T-helper 2 cell treated with Interferon-gamma antibody and Interleukin-4, amounts not matched to agents 5 μg/mL and 100 μg/mL, for 36 hours (primary cell): ENCODE measurements at regions not wholly inside any gene's neighbourhood (a gene's known extent, or its start where the extent isn't known, plus 50 kb on each side); places are given as distances from the start of the nearest gene placed in this dataset.

Source experiments
- DNase-seq: peaks from one replicate; pipeline ENCODE4 v3.0.0; 2021; ENCODE audit warnings: low spot score
- H3K27ac Mint-ChIP-seq: one replicate; pipeline ENCODE4 v1.8.0; 2021; ENCODE audit warnings: mild to moderate bottlenecking, mixed read lengths
- H3K27me3 Mint-ChIP-seq: one replicate; pipeline ENCODE4 v1.8.0; 2021; ENCODE audit warnings: low read depth, mixed read lengths
- H3K36me3 Mint-ChIP-seq: one replicate; pipeline ENCODE4 v1.8.0; 2021; ENCODE audit warnings: low read depth, mixed read lengths
- H3K4me1 Mint-ChIP-seq: one replicate; pipeline ENCODE4 v1.8.0; 2021; ENCODE audit warnings: low read depth, mixed read lengths
- H3K4me3 Mint-ChIP-seq: one replicate; pipeline ENCODE4 v1.8.0; 2022; ENCODE audit warnings: mild to moderate bottlenecking, moderate library complexity, mixed read lengths
- H3K9me3 Mint-ChIP-seq: one replicate; pipeline ENCODE4 v1.8.0; 2021; ENCODE audit warnings: mixed read lengths

GRCh38 chr20:17093782-17094181 lies 133.1 kb upstream of the PCSK2 start:
- Mint-ChIP-seq H3K27me3 (no peaks in the 10 kb centered on the region), H3K36me3 (no peaks in the 10 kb centered on the region), H3K27ac (no peak overlapping the region), H3K4me1 (no peaks in the 10 kb centered on the region), H3K9me3 (peaks cover 11% of the 10 kb centered on the region), H3K4me3 (no peak overlapping the region)
- DNase-seq = no peak

GRCh38 chr20:17097603-17098002 lies 129.2 kb upstream of the PCSK2 start:
- Mint-ChIP-seq H3K36me3 (no peaks in the 10 kb centered on the region), H3K4me1 (no peaks in the 10 kb centered on the region), H3K9me3 (peaks cover 4% of the 10 kb centered on the region), H3K27me3 (no peaks in the 10 kb centered on the region), H3K4me3 (no peak overlapping the region), H3K27ac (no peak overlapping the region)
- no peak for DNase-seq

GRCh38 chr20:17100506-17100905 lies 126.3 kb upstream of the PCSK2 start:
- Mint-ChIP-seq H3K4me3 (no peak overlapping the region), H3K27me3 (no peaks in the 10 kb centered on the region), H3K36me3 (no peaks in the 10 kb centered on the region), H3K9me3 (peaks cover 3% of the 10 kb centered on the region), H3K4me1 (no peaks in the 10 kb centered on the region), H3K27ac (no peak overlapping the region)
- DNase-seq = no peak

GRCh38 chr20:17107127-17107526 lies 119.7 kb upstream of the PCSK2 start:
- Mint-ChIP-seq H3K4me3 (no peak overlapping the region), H3K4me1 (no peaks in the 10 kb centered on the region), H3K27ac (no peak overlapping the region), H3K9me3 (peaks cover 12% of the 10 kb centered on the region), H3K27me3 (no peaks in the 10 kb centered on the region), H3K36me3 (no peaks in the 10 kb centered on the region)
- no peak for DNase-seq

GRCh38 chr20:17108896-17109295 lies 117.9 kb upstream of the PCSK2 start:
- no peaks in the 10 kb centered on the region for H3K27me3 Mint-ChIP-seq
- no peak overlapping the region for H3K27ac Mint-ChIP-seq
- H3K9me3 Mint-ChIP-seq = peaks cover 13% of the 10 kb centered on the region
- H3K4me3 Mint-ChIP-seq = no peak overlapping the region
- no peaks in the 10 kb centered on the region for H3K36me3 Mint-ChIP-seq
- DNase-seq = no peak
- H3K4me1 Mint-ChIP-seq = no peaks in the 10 kb centered on the region

GRCh38 chr20:17109307-17109706 lies 117.5 kb upstream of the PCSK2 start:
- DNase-seq = no peak
- no peaks in the 10 kb centered on the region for H3K27me3 Mint-ChIP-seq
- H3K27ac Mint-ChIP-seq = no peak overlapping the region
- no peak overlapping the region for H3K4me3 Mint-ChIP-seq
- H3K9me3 Mint-ChIP-seq = peaks cover 15% of the 10 kb centered on the region
- H3K36me3 Mint-ChIP-seq = no peaks in the 10 kb centered on the region
- no peaks in the 10 kb centered on the region for H3K4me1 Mint-ChIP-seq

GRCh38 chr20:17128206-17128605 lies 98.6 kb upstream of the PCSK2 start:
- Mint-ChIP-seq H3K9me3 (no peaks in the 10 kb centered on the region), H3K4me1 (no peaks in the 10 kb centered on the region), H3K27ac (no peak overlapping the region), H3K4me3 (no peak overlapping the region), H3K36me3 (no peaks in the 10 kb centered on the region), H3K27me3 (no peaks in the 10 kb centered on the region)
- DNase-seq = no peak

- H3K4me3 Mint-ChIP-seq = no peak overlapping the region
- H3K36me3 Mint-ChIP-seq = no peaks in the 10 kb centered on the region
- H3K9me3 Mint-ChIP-seq = no peaks in the 10 kb centered on the region
- H3K27me3 Mint-ChIP-seq = no peaks in the 10 kb centered on the region
- H3K27ac Mint-ChIP-seq = no peak overlapping the region
- no peaks in the 10 kb centered on the region for H3K4me1 Mint-ChIP-seq
- DNase-seq = no peak
These were observed 97.8 kb upstream of the PCSK2 start for GRCh38 chr20:17129089-17129488.

- Mint-ChIP-seq H3K36me3 (no peaks in the 10 kb centered on the region), H3K4me3 (no peak overlapping the region), H3K27me3 (no peaks in the 10 kb centered on the region), H3K27ac (no peak overlapping the region), H3K9me3 (peaks cover 16% of the 10 kb centered on the region), H3K4me1 (no peaks in the 10 kb centered on the region)
- DNase-seq = no peak
These were observed 89.1 kb upstream of the PCSK2 start for GRCh38 chr20:17137692-17138091.

DNA sequence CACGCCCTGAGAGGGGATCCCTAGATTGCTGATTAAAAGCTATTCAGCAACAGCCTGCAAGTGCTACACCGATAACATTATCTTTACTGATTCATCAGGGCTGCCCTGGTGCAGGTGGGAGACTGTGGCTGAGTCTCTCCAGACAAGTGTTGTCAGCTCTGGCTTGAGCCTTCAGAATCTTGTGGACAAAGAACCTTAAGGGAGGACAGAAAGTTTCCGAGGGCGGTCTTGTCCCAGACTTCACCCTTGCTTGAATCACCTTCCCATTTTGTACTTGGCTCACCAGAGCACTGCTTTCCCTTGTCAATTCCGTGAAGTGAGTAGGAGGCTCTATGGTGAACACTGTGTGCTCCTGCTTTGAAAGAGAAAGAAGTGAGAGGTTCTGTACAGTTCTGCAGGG lies 88.6 kb upstream of the PCSK2 start:
- no peaks in the 10 kb centered on the region for H3K36me3 Mint-ChIP-seq
- no peak overlapping the region for H3K4me3 Mint-ChIP-seq
- H3K27ac Mint-ChIP-seq = no peak overlapping the region
- no peak for DNase-seq
- H3K4me1 Mint-ChIP-seq = no peaks in the 10 kb centered on the region
- H3K9me3 Mint-ChIP-seq = peaks cover 16% of the 10 kb centered on the region
- H3K27me3 Mint-ChIP-seq = no peaks in the 10 kb centered on the region

- no peaks in the 10 kb centered on the region for H3K36me3 Mint-ChIP-seq
- H3K9me3 Mint-ChIP-seq = peaks cover 19% of the 10 kb centered on the region
- no peak overlapping the region for H3K4me3 Mint-ChIP-seq
- H3K4me1 Mint-ChIP-seq = no peaks in the 10 kb centered on the region
- no peak overlapping the region for H3K27ac Mint-ChIP-seq
- H3K27me3 Mint-ChIP-seq = no peaks in the 10 kb centered on the region
- DNase-seq = no peak
These were observed 85.9 kb upstream of the PCSK2 start for GRCh38 chr20:17140894-17141293.

DNA sequence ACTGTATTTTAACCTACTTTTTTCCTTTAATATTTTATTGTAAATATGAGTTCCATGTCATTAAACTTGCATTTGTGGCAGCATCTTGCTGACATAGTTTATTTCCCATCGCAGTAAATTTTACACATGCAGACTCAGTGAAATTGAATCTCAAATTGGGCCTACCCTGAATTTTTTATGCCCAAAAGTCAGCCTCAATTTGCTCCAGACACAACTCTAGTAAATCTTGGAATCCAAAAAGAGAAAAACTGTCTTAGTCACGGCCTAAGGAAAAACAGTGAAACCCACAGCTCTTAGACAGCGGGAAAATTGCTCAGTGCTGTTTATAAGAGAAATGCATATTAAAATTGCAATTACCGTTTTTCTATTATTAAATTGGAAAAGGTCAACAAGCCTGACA lies 85.3 kb upstream of the PCSK2 start:
- no peak overlapping the region for H3K4me3 Mint-ChIP-seq
- no peak overlapping the region for H3K27ac Mint-ChIP-seq

DNA sequence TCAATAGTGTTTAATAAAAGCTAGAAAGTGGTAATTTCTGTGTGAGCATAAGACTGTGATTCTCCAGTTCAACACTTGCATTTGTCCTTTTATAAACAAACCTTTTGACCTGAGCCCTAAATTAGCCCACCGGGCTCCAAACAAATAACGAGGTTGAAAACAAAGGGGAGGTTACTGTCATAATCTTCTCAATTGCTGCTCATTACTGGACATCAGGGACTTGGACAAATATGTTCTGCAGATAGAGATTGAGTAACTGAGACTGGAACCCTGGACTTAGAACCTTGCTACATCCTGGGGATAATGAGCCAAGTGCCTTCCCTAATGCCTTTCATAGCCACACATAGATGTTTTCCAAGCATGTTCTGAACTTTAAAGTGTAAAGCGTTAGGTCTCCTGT lies 84.2 kb upstream of the PCSK2 start:
- Mint-ChIP-seq H3K9me3 (peaks cover 14% of the 10 kb centered on the region), H3K36me3 (no peaks in the 10 kb centered on the region), H3K27me3 (no peaks in the 10 kb centered on the region), H3K27ac (no peak overlapping the region), H3K4me3 (no peak overlapping the region), H3K4me1 (no peaks in the 10 kb centered on the region)
- DNase-seq = no peak

More for the DNA sequence above, 85.3 kb upstream of the PCSK2 start:
- no peak for DNase-seq
- Mint-ChIP-seq H3K4me1 (no peaks in the 10 kb centered on the region), H3K9me3 (peaks cover 19% of the 10 kb centered on the region), H3K27me3 (no peaks in the 10 kb centered on the region), H3K36me3 (no peaks in the 10 kb centered on the region)

GRCh38 chr20:17150858-17151257 lies 76.0 kb upstream of the PCSK2 start:
- DNase-seq = no peak
- no peaks in the 10 kb centered on the region for H3K27me3 Mint-ChIP-seq
- peaks cover 4% of the 10 kb centered on the region for H3K9me3 Mint-ChIP-seq
- no peaks in the 10 kb centered on the region for H3K36me3 Mint-ChIP-seq
- no peaks in the 10 kb centered on the region for H3K4me1 Mint-ChIP-seq
- no peak overlapping the region for H3K4me3 Mint-ChIP-seq
- H3K27ac Mint-ChIP-seq = no peak overlapping the region

GRCh38 chr20:17155401-17155800 lies 71.4 kb upstream of the PCSK2 start:
- no peaks in the 10 kb centered on the region for H3K36me3 Mint-ChIP-seq

More at GRCh38 chr20:17155401-17155800, 71.4 kb upstream of the PCSK2 start:
- Mint-ChIP-seq H3K9me3 (peaks cover 7% of the 10 kb centered on the region), H3K4me1 (no peaks in the 10 kb centered on the region), H3K4me3 (no peak overlapping the region), H3K27ac (no peak overlapping the region), H3K27me3 (no peaks in the 10 kb centered on the region)
- no peak for DNase-seq
